Breast epithelium (tissue), 4 donors: ENCODE measurements at regions not wholly inside any gene's neighbourhood (a gene's known extent, or its start where the extent isn't known, plus 50 kb on each side); places are given as distances from the start of the nearest gene placed in this dataset.

Experiments
- DNase-seq, 2 donors: peaks; one replicate each; pipeline ENCODE4 v3.0.0-alpha.2; 2019; ENCODE audit warnings: low spot score in 2 of 2
- H3K27ac ChIP-seq, 2 donors: fragments of 200-600 bp; sonication (generic) in 1 of 2; one replicate each; pipeline ENCODE4 v1.5.1; 2016 to 2019; ENCODE audit warnings: mild to moderate bottlenecking in 1 of 2
- H3K27me3 ChIP-seq, 2 donors: fragments of 200-600 bp; sonication (generic) in 1 of 2; one replicate each; pipeline versions ENCODE4 v1.5.1 to v1.6.0; 2017 to 2019; ENCODE audit warnings: control low read depth in 1 of 2, mild to moderate bottlenecking in 1 of 2
- H3K36me3 ChIP-seq: fragments of 200-600 bp; one replicate; pipeline ENCODE4 v1.5.1; 2019
- H3K4me1 ChIP-seq, 2 donors: fragments of 200-600 bp; sonication (generic); one replicate each; pipeline ENCODE4 v1.5.1; 2016 to 2019; ENCODE audit warnings: control low read depth in 1 of 2
- H3K4me3 ChIP-seq, 3 donors: fragments of 200-600 bp; sonication (generic); 1 replicate in 2 of 3; 2 replicates in 1 of 3; pipeline ENCODE4 v1.5.1; 2016 to 2019; ENCODE audit warnings: mild to moderate bottlenecking in 3 of 3, moderate library complexity in 2 of 3
- H3K9me3 ChIP-seq, 2 donors: fragments of 200-600 bp; sonication (generic) in 1 of 2; one replicate each; pipeline ENCODE4 v1.5.1; 2016 to 2019; ENCODE audit warnings: control low read depth in 1 of 2
- POLR2A ChIP-seq: fragments of 450-650 bp; IDR thresholded peaks from one replicate; pipeline ENCODE4 v1.6.1; 2016; ENCODE audit warnings: antibody characterized with exemption, mild to moderate bottlenecking, moderate library complexity
- POLR2AphosphoS5 ChIP-seq, 3 donors: sonication (generic); formaldehyde crosslinking; IDR thresholded peaks; one replicate each; pipeline ENCODE4 v1.6.1; 2017; ENCODE audit warnings: antibody characterized with exemption in 3 of 3
- intact Hi-C: fragments of 100-400 bp; cut with DNase I; formaldehyde crosslinking; loops from one replicate; pipeline ENCODE4 v1.15.1; 2023; ENCODE audit warnings: low total_unique reads
- TF ChIP-seq, protein P1 (sequence below), 3 donors: fragments of 450-650 bp; IDR thresholded peaks; one replicate each; pipeline ENCODE4 v1.5.1; 2016 to 2017; ENCODE audit warnings: antibody characterized with exemption in 3 of 3, mild to moderate bottlenecking in 3 of 3, moderate library complexity in 3 of 3

DNA sequence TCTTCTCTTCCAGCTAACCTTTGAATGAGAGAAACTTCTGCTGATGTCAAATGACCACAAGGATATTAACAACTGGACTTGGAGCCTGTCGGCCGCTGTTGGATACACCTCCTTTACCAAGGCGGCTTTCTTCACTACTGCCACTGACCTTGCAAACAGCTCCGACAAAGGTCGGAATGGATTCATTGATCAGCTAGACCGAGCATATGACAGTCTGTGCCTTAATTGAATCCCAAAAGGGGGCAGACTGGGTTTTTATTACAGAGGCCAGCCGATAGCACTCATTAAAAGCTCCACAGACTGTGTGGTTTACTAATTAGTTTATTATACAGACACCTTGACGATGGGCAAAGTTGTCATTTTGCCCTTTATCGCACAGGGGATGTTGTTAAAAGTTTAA lies 394.5 kb downstream of the RERGL start:
- Histone ChIP-seq H3K4me3 (no peak overlapping the region), H3K27ac (no peak overlapping the region), H3K36me3 (no peaks in the 10 kb centered on the region), H3K27me3 (no peaks in the 10 kb centered on the region), H3K9me3 (peaks cover 0 to 2% of the 10 kb centered on the region in 2 donors), H3K4me1 (no peaks in the 10 kb centered on the region)
- intact Hi-C loops, result no loop called here
- TF ChIP-seq, protein P1, sequence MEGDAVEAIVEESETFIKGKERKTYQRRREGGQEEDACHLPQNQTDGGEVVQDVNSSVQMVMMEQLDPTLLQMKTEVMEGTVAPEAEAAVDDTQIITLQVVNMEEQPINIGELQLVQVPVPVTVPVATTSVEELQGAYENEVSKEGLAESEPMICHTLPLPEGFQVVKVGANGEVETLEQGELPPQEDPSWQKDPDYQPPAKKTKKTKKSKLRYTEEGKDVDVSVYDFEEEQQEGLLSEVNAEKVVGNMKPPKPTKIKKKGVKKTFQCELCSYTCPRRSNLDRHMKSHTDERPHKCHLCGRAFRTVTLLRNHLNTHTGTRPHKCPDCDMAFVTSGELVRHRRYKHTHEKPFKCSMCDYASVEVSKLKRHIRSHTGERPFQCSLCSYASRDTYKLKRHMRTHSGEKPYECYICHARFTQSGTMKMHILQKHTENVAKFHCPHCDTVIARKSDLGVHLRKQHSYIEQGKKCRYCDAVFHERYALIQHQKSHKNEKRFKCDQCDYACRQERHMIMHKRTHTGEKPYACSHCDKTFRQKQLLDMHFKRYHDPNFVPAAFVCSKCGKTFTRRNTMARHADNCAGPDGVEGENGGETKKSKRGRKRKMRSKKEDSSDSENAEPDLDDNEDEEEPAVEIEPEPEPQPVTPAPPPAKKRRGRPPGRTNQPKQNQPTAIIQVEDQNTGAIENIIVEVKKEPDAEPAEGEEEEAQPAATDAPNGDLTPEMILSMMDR (IDR thresholded peaks at IDR 0.05), result no peak
- no peak for TF ChIP-seq POLR2AphosphoS5 (IDR thresholded peaks at IDR 0.05)
- DNase-seq, result no peak

DNA sequence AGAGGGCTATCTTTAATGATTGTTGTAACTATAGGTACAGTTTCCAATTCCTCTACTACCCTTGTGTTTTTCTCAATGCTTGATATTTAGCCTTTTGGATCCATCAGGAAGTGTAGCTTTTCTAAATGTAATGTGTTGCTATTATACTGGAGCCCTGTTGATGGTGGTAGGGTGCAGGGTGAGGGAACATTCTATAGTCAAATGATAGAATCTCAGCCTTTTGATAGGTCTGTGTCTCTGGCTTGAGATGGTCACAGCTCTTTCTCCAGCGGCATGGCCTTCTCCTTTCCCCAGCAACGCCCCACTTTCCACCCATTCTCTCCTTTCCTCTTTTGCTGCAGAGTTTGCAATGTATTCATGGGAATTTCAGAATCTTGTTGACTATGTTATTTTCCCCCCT lies 398.6 kb downstream of the RERGL start:
- intact Hi-C loops, result no loop called here
- H3K27ac ChIP-seq, result no peak overlapping the region
- no peaks in the 10 kb centered on the region for H3K4me1 ChIP-seq
- H3K9me3 ChIP-seq, result no peaks in the 10 kb centered on the region
- no peaks in the 10 kb centered on the region for H3K27me3 ChIP-seq
- no peak overlapping the region for H3K4me3 ChIP-seq
- TF ChIP-seq POLR2AphosphoS5 (IDR thresholded peaks at IDR 0.05), result no peak
- TF ChIP-seq, protein P1 (IDR thresholded peaks at IDR 0.05), result no peak
- no peak for TF ChIP-seq POLR2A
- DNase-seq, result no peak
- H3K36me3 ChIP-seq, result no peaks in the 10 kb centered on the region

DNA sequence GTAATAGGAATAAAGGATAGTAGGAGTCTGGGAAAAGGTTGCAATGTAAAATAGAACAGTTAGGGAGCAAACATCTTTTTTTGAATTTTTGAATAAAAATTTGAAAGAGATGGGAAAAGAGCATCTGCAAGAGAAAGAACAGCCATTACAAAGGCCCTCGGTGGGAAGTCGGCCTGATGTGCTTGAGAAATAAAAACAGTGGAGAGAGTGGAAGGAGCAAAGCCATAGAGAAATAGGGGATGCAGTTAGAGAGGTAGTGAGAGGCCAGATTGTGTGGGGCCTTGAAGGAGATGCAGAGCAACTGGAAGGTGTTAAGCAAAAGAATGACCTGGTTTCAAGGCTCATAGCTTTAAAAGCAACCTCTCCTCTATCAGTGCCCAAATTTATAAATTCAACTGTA lies 409.8 kb downstream of the RERGL start:
- Histone ChIP-seq H3K4me3 (no peak overlapping the region), H3K4me1 (no peaks in the 10 kb centered on the region), H3K36me3 (no peaks in the 10 kb centered on the region), H3K9me3 (no peaks in the 10 kb centered on the region), H3K27ac (no peak overlapping the region), H3K27me3 (no peaks in the 10 kb centered on the region)
- intact Hi-C loops, result no loop called here
- no peak for TF ChIP-seq POLR2A
- TF ChIP-seq, protein P1 (IDR thresholded peaks at IDR 0.05), result no peak
- TF ChIP-seq POLR2AphosphoS5 (IDR thresholded peaks at IDR 0.05), result no peak
- no peak for DNase-seq

GRCh38 chr12:17666641-17667324 lies 423.2 kb downstream of the RERGL start:
- no peaks in the 10 kb centered on the region for H3K27me3 ChIP-seq
- no peaks in the 10 kb centered on the region for H3K36me3 ChIP-seq
- TF ChIP-seq POLR2A, result no peak
- TF ChIP-seq POLR2AphosphoS5 (IDR thresholded peaks at IDR 0.05), result no peak
- TF ChIP-seq, protein P1 (IDR thresholded peaks at IDR 0.05), result no peak
- intact Hi-C loops, result no loop called here
- H3K27ac ChIP-seq, result no peak overlapping the region
- no peaks in the 10 kb centered on the region for H3K9me3 ChIP-seq
- H3K4me3 ChIP-seq, result no peak overlapping the region
- H3K4me1 ChIP-seq, result no peaks in the 10 kb centered on the region
- no peak for DNase-seq

DNA sequence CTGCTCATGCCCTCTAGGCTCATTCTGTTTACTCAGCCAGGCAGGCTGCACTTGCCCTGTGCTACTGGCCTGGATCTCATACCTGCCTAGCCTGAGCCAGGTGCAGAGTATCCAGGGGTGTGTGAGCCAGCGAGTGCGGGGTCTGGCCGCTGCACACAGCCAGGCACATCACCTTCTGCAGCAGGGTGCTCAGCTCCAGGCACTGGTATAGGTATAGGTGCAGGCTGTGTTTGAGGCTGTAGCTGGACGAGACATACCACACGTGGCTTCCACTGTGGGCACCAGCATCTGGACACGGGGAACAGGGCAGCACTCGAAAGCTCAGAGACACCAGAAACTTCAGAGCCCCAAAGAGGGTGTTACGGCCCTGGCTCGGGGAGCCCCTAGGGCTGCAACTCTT lies 424.2 kb downstream of the RERGL start:
- no peaks in the 10 kb centered on the region for H3K36me3 ChIP-seq
- intact Hi-C loops, result no loop called here
- H3K4me1 ChIP-seq, result no peaks in the 10 kb centered on the region
- H3K27me3 ChIP-seq, result no peaks in the 10 kb centered on the region
- no peaks in the 10 kb centered on the region for H3K9me3 ChIP-seq
- TF ChIP-seq, protein P1 (IDR thresholded peaks at IDR 0.05), result no peak
- TF ChIP-seq POLR2A (no peak), POLR2AphosphoS5 (IDR thresholded peaks at IDR 0.05) (no peak)
- no peak for DNase-seq
- H3K27ac ChIP-seq, result no peak overlapping the region
- no peak overlapping the region for H3K4me3 ChIP-seq
